ENCODE measurements at regions not wholly inside any gene's neighbourhood (a gene's known extent, or its start where the extent isn't known, plus 50 kb on each side); places are given as distances from the start of the nearest gene placed in this dataset.
"Not testable (repeated sequence)": the region's sequence is repeated elsewhere in the genome, so short reads cannot be mapped to it uniquely, and the experiment has no call there.

DNA sequence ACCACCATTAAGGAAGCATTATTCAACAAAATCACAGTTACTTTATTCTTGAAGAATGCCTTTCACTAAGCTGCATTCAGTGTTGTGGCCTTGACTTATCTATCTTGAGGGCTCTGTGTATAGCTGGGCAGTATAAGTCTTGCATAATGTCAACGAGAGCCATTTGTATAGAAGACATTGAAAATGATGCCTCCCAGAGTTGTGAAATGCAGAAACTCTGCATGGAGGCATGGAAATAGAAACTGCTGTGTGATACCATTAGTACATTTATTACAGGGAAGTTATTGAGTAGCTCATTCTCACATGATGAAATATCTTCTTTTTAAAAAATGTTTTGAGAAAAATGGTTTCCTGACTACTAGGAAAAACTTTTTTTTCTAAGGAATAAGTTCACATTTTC is 111.4 kb upstream of the SNX7 start:
- no peak overlapping the region for H3K4me3 ChIP-seq
- intact Hi-C loops (cut with DNase I) = no loop called here
- H3K4me1 ChIP-seq = no peaks in the 10 kb centered on the region
- no peaks in the 10 kb centered on the region for H3K9me3 ChIP-seq
- H3K27ac ChIP-seq = no peak overlapping the region
- H3K36me3 ChIP-seq = no peaks in the 10 kb centered on the region
- ATAC-seq (no peak), DNase-seq (no peak)
- TF ChIP-seq, protein P1, sequence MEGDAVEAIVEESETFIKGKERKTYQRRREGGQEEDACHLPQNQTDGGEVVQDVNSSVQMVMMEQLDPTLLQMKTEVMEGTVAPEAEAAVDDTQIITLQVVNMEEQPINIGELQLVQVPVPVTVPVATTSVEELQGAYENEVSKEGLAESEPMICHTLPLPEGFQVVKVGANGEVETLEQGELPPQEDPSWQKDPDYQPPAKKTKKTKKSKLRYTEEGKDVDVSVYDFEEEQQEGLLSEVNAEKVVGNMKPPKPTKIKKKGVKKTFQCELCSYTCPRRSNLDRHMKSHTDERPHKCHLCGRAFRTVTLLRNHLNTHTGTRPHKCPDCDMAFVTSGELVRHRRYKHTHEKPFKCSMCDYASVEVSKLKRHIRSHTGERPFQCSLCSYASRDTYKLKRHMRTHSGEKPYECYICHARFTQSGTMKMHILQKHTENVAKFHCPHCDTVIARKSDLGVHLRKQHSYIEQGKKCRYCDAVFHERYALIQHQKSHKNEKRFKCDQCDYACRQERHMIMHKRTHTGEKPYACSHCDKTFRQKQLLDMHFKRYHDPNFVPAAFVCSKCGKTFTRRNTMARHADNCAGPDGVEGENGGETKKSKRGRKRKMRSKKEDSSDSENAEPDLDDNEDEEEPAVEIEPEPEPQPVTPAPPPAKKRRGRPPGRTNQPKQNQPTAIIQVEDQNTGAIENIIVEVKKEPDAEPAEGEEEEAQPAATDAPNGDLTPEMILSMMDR (IDR thresholded peaks at IDR 0.05) = no peak
- no peaks in the 10 kb centered on the region for H3K27me3 ChIP-seq

DNA sequence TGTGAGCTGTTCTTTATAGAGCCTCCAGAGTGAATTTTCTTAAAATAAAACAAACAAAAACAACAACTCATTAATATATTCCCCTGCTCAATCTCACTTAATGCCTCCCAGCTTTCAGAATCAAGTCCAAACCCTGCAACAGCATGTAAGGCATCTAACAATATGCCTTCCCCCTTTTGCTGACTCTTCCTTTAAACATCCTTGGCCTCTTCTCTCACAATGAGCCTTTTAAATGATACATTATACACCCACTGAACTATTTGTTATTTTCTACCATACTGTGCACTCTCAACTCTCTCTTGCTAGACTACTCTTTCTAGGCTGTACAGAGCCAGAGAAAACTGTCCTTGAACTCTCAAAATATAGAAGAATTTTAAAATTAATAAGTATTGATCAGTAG is 115.2 kb upstream of the SNX7 start:
- TF ChIP-seq, protein P1 (IDR thresholded peaks at IDR 0.05) = no peak
- H3K4me3 ChIP-seq = no peak overlapping the region
- H3K9me3 ChIP-seq = no peaks in the 10 kb centered on the region
- H3K27me3 ChIP-seq = no peaks in the 10 kb centered on the region
- intact Hi-C loops (cut with DNase I) = no loop called here
- no peaks in the 10 kb centered on the region for H3K36me3 ChIP-seq
- no peak for DNase-seq
- no peaks in the 10 kb centered on the region for H3K4me1 ChIP-seq
- ATAC-seq = no peak
- H3K27ac ChIP-seq = no peak overlapping the region

DNA sequence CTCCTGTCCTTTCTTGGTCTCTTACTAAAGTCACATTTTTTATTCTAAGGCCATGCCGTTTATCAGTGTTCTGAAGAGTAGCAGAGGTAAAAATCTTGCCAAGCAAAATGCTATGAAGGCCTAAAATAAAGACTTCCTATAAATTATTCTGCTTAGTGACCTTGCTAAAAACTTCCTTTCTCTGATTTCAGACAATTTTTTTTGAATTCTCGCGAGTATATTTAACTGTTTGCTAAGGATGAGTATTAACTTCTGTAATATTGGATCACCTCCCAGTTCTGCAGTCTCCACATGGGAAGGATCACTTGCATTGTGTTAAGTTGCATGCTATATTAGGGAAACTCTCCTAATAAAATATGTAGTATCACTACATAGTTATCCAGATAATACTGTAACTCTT is 123.4 kb upstream of the SNX7 start:
- ATAC-seq (no peak), DNase-seq (no peak)
- no peak overlapping the region for H3K27ac ChIP-seq
- H3K9me3 ChIP-seq = no peaks in the 10 kb centered on the region
- no peak overlapping the region for H3K4me3 ChIP-seq
- TF ChIP-seq, protein P1 (IDR thresholded peaks at IDR 0.05) = no peak
- no peaks in the 10 kb centered on the region for H3K27me3 ChIP-seq
- intact Hi-C loops (cut with DNase I) = no loop called here
- H3K36me3 ChIP-seq = no peaks in the 10 kb centered on the region
- H3K4me1 ChIP-seq = no peaks in the 10 kb centered on the region

DNA sequence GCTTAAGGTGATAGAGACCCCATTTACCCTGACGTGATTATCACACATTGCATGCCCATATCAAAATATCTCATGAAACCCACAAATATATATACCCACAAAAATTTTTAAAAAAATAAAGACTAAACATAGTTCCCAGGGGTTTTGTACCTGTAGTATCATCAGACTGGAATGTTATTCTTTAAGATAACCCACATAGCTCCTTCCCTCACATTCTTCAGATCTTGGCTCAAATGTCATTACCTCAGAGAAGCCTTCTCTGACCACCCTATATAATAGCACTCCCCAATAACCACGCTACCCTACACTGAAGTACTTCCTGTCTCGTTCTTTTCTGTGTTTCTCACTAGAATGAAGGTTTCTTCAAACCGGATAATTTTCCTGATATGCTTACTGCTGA is 138.3 kb upstream of the SNX7 start:
- intact Hi-C loops (cut with DNase I) = no loop called here
- ATAC-seq = no peak
- no peaks in the 10 kb centered on the region for H3K4me1 ChIP-seq
- TF ChIP-seq, protein P1 (IDR thresholded peaks at IDR 0.05) = no peak
- no peaks in the 10 kb centered on the region for H3K9me3 ChIP-seq
- no peak overlapping the region for H3K4me3 ChIP-seq
- no peak for DNase-seq
- no peaks in the 10 kb centered on the region for H3K36me3 ChIP-seq
- no peak overlapping the region for H3K27ac ChIP-seq
- H3K27me3 ChIP-seq = no peaks in the 10 kb centered on the region

DNA sequence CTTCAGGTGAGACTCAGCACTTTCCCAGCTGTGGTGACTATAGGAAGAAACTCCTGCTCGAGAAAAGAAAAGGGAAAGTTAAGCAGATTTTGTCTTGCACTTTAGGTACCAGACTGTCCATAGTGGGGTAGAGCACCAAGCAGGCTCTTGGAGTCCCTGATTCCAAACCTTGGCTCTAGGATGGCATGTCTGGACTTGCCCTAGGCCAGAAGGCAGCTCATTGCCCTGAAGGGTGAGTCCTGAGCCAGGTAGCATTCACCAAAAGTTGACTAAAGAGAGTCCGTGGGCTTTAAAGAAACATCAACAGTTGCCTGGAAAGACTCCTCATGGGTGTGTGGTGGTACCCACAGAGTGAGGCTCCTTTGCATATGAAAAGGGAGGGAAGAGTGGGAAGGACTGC is 145.2 kb upstream of the SNX7 start:
- Histone ChIP-seq H3K4me1 (no peaks in the 10 kb centered on the region), H3K9me3 (no peaks in the 10 kb centered on the region), H3K4me3 (no peak overlapping the region), H3K27ac (no peak overlapping the region), H3K36me3 (no peaks in the 10 kb centered on the region), H3K27me3 (no peaks in the 10 kb centered on the region)
- intact Hi-C loops (cut with DNase I) = no loop called here
- DNase-seq (no peak), ATAC-seq (no peak)
- TF ChIP-seq, protein P1 (IDR thresholded peaks at IDR 0.05) = no peak

DNA sequence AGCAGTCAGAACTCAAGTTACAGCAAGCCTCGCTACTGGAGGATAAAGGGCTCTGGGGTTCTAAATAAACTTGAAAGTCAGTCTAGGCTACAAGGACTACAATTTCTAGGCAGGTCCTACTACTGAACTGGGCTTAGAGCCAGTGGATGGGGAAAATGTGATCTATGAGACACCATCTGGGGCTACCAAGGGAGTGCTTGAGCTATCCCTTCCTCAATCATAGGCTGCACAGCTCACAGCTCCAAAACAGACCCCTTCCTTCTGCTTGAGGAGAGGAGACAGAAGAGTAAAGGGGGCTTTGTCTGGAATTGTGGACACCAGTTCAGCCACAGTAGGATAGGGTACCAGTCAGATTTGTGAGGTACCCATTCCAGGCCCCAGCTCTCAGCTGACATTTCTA is 145.8 kb upstream of the SNX7 start:
- DNase-seq (no peak), ATAC-seq (no peak)
- Histone ChIP-seq H3K36me3 (no peaks in the 10 kb centered on the region), H3K27ac (no peak overlapping the region), H3K9me3 (no peaks in the 10 kb centered on the region), H3K4me3 (no peak overlapping the region), H3K27me3 (no peaks in the 10 kb centered on the region), H3K4me1 (no peaks in the 10 kb centered on the region)
- TF ChIP-seq, protein P1 (IDR thresholded peaks at IDR 0.05) = no peak
- intact Hi-C loops (cut with DNase I) = no loop called here

DNA sequence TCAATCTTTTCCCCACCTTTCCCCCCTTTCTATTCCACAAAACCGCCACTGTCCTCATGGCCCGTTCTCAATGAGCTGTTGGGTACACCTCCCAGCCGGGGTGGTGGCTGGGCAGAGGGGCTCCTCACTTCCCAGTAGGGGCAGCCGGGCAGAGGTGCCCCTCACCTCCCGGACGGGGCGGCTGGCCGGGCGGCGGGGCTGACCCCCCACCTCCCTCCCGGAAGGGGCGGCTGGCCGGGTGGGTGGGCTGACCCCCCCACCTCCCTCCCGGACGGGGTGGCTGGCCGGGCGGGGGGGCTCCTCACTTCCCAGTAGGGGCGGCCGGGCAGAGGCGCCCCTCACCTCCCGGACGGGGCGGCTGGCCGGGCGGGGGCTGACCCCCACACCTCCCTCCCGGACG is 149.3 kb upstream of the SNX7 start:
- ATAC-seq; H3K27me3 ChIP-seq; intact Hi-C loops (cut with DNase I); H3K4me1 ChIP-seq; H3K36me3 ChIP-seq; H3K9me3 ChIP-seq; H3K27ac ChIP-seq; H3K4me3 ChIP-seq; DNase-seq: not testable (repeated sequence)
